Mammary epithelial cell (primary cell): ENCODE measurements at regions not wholly inside any gene's neighbourhood (a gene's known extent, or its start where the extent isn't known, plus 50 kb on each side); places are given as distances from the start of the nearest gene placed in this dataset.

ENCODE experiments used
- EZH2 ChIP-seq: IDR thresholded peaks from 2 replicates; pipeline ENCODE4 v1.6.1; 2012; ENCODE audit warnings: low read length, inconsistent platforms, borderline replicate concordance
- TF ChIP-seq, protein P1 (sequence below), 2 donors: IDR thresholded peaks in 1 of 2; conservative IDR thresholded peaks in 1 of 2; 2 replicates each; pipeline ENCODE4 v1.5.1; 2011 to 2012; ENCODE audit warnings: inconsistent platforms in 2 of 2, low read length in 2 of 2, mild to moderate bottlenecking in 2 of 2, control low read depth in 1 of 2, low read depth in 1 of 2; ENCODE audit not compliant: insufficient read depth in 1 of 2; ENCODE audit errors: extremely low read depth in 1 of 2

DNA sequence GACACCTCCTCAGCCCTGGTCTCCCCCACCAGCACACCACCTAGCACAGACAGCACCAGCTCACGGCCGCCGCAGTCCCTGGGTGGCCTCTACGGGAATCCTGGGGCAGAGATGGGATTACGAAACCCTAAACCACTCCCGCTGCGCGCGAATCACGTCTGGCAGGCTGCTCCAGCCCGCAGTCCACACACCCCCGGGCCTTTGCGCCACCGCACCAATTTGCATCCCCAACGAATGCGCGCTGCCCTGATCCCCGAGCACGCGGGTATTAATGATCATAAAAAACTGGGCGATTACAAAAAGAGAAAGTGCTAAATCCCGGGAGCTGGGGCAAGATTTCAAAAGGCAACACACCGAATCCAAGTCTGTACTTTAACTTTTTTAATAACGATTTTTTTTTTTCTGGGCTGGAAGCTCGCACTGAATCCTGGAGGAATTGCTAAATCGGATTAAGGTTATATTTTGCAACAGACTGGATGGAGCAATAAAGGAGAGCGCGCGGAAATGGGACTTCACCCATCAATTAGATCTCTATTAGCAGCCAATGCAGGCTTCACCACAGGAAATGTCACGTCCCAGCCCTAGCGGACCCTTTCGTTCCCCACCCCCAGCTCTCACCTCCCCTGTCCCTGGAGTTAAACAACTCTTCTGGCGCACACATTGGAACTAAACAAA is 69.8 kb upstream of the TMEM33 start:
- TF ChIP-seq, protein P1, sequence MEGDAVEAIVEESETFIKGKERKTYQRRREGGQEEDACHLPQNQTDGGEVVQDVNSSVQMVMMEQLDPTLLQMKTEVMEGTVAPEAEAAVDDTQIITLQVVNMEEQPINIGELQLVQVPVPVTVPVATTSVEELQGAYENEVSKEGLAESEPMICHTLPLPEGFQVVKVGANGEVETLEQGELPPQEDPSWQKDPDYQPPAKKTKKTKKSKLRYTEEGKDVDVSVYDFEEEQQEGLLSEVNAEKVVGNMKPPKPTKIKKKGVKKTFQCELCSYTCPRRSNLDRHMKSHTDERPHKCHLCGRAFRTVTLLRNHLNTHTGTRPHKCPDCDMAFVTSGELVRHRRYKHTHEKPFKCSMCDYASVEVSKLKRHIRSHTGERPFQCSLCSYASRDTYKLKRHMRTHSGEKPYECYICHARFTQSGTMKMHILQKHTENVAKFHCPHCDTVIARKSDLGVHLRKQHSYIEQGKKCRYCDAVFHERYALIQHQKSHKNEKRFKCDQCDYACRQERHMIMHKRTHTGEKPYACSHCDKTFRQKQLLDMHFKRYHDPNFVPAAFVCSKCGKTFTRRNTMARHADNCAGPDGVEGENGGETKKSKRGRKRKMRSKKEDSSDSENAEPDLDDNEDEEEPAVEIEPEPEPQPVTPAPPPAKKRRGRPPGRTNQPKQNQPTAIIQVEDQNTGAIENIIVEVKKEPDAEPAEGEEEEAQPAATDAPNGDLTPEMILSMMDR (conservative IDR thresholded peaks at IDR 0.05 in 1 of 2, IDR thresholded peaks at IDR 0.05 in 1 of 2; ENCODE audit: extremely low read depth in 1 of 2, insufficient read depth in 1 of 2, low read depth in 1 of 2, low read length in 2 of 2) = no peak
- TF ChIP-seq EZH2 = no peak
